ENCODE measurements at regions not wholly inside any gene's neighbourhood (a gene's known extent, or its start where the extent isn't known, plus 50 kb on each side); places are given as distances from the start of the nearest gene placed in this dataset.

- TF ChIP-seq FOXP2 (optimal IDR thresholded peaks at IDR 0.05; ENCODE audit: borderline replicate concordance, extremely low read depth, extremely low read length, insufficient read depth) (no peak), SIN3A (IDR thresholded peaks at IDR 0.05; ENCODE audit: borderline replicate concordance, insufficient read depth, low read length) (no peak), POLR2AphosphoS5 (IDR thresholded peaks at IDR 0.05; ENCODE audit: low read depth, low read length) (no peak), TAF1 (IDR thresholded peaks at IDR 0.05; ENCODE audit: borderline replicate concordance, insufficient read depth, low read length) (no peak)
- TF ChIP-seq, protein P1, sequence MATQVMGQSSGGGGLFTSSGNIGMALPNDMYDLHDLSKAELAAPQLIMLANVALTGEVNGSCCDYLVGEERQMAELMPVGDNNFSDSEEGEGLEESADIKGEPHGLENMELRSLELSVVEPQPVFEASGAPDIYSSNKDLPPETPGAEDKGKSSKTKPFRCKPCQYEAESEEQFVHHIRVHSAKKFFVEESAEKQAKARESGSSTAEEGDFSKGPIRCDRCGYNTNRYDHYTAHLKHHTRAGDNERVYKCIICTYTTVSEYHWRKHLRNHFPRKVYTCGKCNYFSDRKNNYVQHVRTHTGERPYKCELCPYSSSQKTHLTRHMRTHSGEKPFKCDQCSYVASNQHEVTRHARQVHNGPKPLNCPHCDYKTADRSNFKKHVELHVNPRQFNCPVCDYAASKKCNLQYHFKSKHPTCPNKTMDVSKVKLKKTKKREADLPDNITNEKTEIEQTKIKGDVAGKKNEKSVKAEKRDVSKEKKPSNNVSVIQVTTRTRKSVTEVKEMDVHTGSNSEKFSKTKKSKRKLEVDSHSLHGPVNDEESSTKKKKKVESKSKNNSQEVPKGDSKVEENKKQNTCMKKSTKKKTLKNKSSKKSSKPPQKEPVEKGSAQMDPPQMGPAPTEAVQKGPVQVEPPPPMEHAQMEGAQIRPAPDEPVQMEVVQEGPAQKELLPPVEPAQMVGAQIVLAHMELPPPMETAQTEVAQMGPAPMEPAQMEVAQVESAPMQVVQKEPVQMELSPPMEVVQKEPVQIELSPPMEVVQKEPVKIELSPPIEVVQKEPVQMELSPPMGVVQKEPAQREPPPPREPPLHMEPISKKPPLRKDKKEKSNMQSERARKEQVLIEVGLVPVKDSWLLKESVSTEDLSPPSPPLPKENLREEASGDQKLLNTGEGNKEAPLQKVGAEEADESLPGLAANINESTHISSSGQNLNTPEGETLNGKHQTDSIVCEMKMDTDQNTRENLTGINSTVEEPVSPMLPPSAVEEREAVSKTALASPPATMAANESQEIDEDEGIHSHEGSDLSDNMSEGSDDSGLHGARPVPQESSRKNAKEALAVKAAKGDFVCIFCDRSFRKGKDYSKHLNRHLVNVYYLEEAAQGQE (IDR thresholded peaks at IDR 0.05; ENCODE audit: insufficient read depth in 1 of 2, low read depth in 2 of 2, low read length in 2 of 2), result no peak
Measured at GRCh38 chr14:40292664-40293063, 860.4 kb upstream of the FBXO33 start.

- TF ChIP-seq FOXP2 (optimal IDR thresholded peaks at IDR 0.05; ENCODE audit: borderline replicate concordance, extremely low read depth, extremely low read length, insufficient read depth) (no peak), SIN3A (IDR thresholded peaks at IDR 0.05; ENCODE audit: borderline replicate concordance, insufficient read depth, low read length) (no peak), TAF1 (IDR thresholded peaks at IDR 0.05; ENCODE audit: borderline replicate concordance, insufficient read depth, low read length) (no peak), POLR2AphosphoS5 (IDR thresholded peaks at IDR 0.05; ENCODE audit: low read depth, low read length) (no peak)
- TF ChIP-seq, protein P1 (IDR thresholded peaks at IDR 0.05; ENCODE audit: insufficient read depth in 1 of 2, low read depth in 2 of 2, low read length in 2 of 2), result no peak
Measured at GRCh38 chr14:40282196-40282595, 850.0 kb upstream of the FBXO33 start.

DNA sequence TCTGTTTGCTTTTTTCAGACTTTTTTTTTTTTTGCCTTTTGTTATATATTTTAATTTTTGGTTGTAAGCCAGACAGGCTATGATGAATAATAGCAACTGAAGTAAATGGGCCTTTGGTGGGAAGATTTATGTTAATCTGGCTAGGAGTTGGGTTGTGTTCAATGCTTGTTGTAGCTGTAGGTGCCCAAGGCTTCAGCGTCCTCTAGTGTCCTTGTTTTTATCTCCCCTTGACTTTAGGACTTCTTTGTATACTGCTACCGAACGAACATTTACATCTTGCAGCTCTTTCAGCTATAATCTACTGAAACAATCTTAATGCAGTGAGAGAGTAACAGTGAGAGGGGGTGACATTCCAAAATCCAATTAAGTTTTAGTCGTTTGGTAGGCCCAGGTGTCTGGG is 848.4 kb upstream of the FBXO33 start:
- TF ChIP-seq SIN3A (IDR thresholded peaks at IDR 0.05; ENCODE audit: borderline replicate concordance, insufficient read depth, low read length) (no peak), TAF1 (IDR thresholded peaks at IDR 0.05; ENCODE audit: borderline replicate concordance, insufficient read depth, low read length) (no peak), FOXP2 (optimal IDR thresholded peaks at IDR 0.05; ENCODE audit: borderline replicate concordance, extremely low read depth, extremely low read length, insufficient read depth) (no peak), POLR2AphosphoS5 (IDR thresholded peaks at IDR 0.05; ENCODE audit: low read depth, low read length) (no peak)
- TF ChIP-seq, protein P1 (IDR thresholded peaks at IDR 0.05; ENCODE audit: insufficient read depth in 1 of 2, low read depth in 2 of 2, low read length in 2 of 2), result no peak

DNA sequence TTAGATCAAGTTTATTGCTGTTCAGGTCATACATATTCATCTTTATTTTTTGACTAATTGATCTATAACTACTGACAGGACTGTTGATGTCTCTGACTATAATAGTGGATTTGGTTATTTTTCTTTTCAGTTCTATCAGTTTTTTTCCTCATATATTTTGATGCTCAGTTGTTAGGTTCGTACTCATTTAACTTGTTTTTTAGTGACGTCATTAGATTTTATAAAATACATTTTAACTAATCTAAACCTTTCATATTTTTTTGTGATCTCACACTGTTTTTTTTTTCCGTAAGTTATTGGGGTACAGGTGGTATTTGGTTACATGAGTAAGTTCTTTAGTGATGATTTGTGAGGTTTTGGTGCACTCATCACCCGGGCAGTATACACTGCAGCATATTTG is 841.2 kb upstream of the FBXO33 start:
- TF ChIP-seq POLR2AphosphoS5 (IDR thresholded peaks at IDR 0.05; ENCODE audit: low read depth, low read length) (no peak), TAF1 (IDR thresholded peaks at IDR 0.05; ENCODE audit: borderline replicate concordance, insufficient read depth, low read length) (no peak), FOXP2 (optimal IDR thresholded peaks at IDR 0.05; ENCODE audit: borderline replicate concordance, extremely low read depth, extremely low read length, insufficient read depth) (no peak)
- TF ChIP-seq, protein P1 (IDR thresholded peaks at IDR 0.05; ENCODE audit: insufficient read depth in 1 of 2, low read depth in 2 of 2, low read length in 2 of 2), result no peak

DNA sequence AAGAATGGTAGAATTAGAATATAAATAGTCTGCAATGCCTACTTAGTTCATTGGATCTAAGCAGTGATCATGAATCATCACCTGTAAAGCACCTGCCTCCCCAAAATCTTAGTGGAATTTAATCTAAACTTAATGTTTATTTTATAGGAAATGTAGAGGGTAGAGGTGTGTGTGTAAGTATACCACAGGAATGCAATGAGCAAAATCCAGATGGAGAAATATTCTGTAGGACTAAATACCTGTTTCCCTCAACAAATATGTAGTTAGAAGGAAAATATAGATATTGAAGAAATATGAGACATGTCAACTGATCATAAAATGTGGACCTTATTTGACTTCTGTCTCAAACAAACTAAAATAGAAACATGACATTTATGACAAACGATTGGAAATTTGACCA is 839.2 kb upstream of the FBXO33 start:
- no peak for TF ChIP-seq FOXP2 (optimal IDR thresholded peaks at IDR 0.05; ENCODE audit: borderline replicate concordance, extremely low read depth, extremely low read length, insufficient read depth)
- no peak for TF ChIP-seq POLR2AphosphoS5 (IDR thresholded peaks at IDR 0.05; ENCODE audit: low read depth, low read length)
- no peak for TF ChIP-seq TAF1 (IDR thresholded peaks at IDR 0.05; ENCODE audit: borderline replicate concordance, insufficient read depth, low read length)
- no peak for TF ChIP-seq SIN3A (IDR thresholded peaks at IDR 0.05; ENCODE audit: borderline replicate concordance, insufficient read depth, low read length)
- TF ChIP-seq, protein P1 (IDR thresholded peaks at IDR 0.05; ENCODE audit: insufficient read depth in 1 of 2, low read depth in 2 of 2, low read length in 2 of 2), result no peak

Data from PFSK-1 (cell line).